IPS DF 4.7 (cell line): ENCODE measurements at regions not wholly inside any gene's neighbourhood (a gene's known extent, or its start where the extent isn't known, plus 50 kb on each side); places are given as distances from the start of the nearest gene placed in this dataset.
"Not testable (repeated sequence)": the region's sequence is repeated elsewhere in the genome, so short reads cannot be mapped to it uniquely, and the experiment has no call there.

ENCODE experiments used
- DNase-seq: peaks from one replicate; pipeline ENCODE4 v3.0.0-alpha.2; 2013; ENCODE audit warnings: low spot score; ENCODE audit errors: extremely low read depth

DNA sequence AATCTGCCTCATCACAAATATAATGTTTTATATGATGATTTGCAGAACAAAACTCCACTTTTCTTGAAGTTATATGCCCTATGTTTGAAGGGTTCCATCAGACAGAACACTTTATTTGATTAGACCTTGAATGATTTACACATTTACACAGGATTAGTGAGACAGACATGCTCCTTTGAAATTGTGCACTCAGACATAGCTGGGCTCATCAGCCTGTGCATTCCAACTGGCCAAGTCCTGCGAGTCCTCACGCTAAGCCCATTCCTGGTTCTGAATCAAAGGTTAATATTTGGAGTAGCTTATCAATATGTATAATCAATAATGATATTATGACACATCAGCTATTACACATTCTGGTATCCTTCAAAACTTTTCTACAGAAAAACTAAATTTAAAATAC is 173.6 kb downstream of the MBL2 start:
- DNase-seq = no peak

DNA sequence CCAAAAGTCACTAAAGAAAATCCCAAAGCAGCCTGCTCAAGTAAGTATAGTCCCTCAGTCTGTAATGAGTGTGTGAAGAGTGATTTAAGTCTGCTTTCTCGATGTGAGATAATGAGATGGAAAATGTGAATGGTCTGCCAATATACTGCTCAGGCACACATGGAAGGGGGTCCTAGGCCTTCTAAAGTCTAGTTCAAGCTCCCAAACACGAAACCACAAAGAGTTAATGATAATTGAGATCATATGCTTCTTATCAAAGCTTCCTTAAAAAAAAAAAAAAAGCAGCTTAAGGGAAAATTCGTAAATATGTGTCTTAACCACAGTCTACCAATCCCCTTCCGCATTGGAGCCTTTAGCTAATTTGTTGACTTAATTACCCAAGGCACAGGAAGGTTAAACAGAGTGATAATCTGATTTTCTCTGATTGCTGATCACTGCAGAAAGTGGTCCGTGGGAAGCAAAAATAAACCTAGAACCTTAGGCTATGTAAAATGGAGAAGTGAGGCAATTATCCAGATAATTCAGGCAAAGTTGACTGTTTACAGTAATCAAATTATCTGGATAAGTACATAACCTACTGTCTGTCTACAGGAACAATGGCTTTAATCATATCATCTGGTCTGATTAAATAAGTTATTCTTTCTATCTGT is 172.9 kb downstream of the MBL2 start:
- DNase-seq = no peak

DNA sequence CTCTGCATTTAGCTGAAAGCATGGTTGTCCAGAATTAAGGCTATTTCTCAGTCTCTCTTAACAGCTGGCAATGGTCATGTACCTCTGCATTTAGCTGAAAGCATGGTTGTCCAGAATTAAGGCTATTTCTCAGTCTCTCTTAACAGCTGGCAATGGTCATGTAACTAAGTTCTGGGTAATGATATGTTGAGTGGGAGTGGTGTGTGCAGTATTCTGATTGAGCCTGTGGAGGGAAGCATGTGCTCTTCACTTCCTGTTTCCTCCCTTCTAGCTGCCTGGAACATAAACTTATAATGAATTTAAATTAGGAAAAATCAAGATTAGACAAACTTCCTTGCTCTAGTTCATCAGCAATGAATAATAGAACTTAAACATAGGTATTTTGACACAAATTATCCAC is 168.5 kb downstream of the MBL2 start:
- not testable (repeated sequence) for DNase-seq

DNA sequence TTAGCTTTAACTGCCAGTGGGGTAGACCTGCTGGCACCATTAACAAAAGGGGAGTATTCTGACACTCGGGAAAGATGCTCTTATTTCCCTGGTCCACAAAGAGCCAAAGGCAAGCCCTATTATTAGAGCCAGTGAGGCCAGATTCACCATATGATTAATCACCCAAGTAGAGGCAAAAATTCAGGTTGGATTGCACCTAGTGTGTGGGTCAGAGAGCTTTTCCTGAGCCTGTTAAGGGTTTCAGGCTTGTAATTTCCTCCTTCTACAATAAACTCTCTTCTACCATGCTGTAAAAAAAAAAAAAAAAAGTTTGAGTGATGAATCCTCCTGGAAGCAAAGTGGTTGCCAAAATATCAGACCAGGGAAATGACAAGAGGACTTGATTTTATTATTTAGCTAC is 163.5 kb downstream of the MBL2 start:
- no peak for DNase-seq

DNA sequence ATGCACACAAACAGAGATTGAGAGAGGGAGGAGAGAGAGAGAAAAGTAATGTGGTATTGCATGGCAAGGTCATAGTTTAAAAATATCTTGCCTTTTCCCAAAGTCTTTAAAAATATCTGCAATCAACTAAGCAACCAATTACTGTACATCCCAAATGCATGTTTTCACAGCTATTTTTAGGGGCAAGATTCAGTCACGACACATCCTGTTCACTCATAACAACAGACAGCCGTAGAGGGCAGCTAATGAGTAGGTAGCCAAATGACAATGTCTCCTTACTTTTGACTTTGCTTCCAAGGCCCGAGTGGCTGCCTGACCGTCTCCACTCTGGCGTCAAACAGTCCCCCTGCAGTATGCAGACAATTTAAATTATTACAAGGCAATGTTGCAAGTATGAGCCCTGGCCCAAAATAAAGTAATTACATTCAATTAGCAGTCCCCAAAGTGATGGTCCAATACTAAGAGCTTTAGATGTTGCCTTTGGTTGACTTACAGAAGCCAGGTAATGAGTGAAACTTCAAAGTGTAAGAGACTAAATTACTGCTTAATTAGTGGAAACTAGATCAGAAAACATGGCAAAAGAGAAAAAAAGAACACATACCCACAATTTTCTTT is 162.9 kb downstream of the MBL2 start:
- DNase-seq = no peak

DNA sequence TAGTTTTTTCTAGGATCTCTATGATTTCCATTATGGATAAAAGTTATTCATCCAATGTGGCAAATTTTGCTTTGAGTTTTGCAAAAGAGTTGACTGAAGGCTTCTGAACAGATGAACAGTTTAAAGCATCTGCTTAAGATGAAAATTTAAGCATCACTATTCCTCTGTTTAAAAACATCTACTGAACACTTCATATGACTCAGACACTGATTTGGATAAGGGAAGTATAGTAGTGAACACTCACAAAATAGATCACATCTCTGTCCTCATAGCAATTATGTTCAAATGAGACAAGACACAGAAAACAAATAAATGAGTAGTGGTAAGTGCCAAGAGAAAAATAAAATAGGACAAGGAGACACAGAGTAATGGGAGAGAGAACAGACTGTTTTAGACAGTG is 157.3 kb downstream of the MBL2 start:
- no peak for DNase-seq

DNA sequence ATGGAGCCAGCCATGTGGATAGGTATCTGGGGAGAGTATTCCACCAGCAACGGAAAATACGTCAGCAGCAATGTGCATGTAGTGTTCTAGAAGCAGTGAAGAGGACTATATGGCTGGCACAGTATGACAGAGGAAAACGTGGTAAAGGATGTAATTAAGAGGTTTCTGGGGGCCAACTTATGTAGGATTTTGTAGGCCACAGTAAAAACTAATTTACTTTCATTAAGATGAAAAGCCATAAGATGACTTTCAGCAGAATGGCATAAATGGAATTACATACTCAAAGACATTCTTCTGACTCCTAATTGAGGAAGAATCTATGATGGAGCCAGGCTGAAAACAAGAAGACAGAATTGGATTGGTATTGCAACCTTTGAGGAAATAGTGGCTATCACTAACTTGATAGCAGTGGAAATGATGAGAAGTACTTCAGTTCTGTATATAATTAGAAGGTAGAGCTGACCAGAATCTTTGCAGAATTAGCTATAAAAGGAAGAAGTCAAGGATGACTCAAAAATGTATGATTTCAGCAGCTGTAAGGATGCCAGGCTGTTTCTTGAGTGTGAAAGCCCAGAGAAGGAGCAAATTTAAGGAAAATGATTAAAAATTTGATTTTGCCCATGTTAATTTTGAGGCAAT is 156.7 kb downstream of the MBL2 start:
- DNase-seq = no peak

DNA sequence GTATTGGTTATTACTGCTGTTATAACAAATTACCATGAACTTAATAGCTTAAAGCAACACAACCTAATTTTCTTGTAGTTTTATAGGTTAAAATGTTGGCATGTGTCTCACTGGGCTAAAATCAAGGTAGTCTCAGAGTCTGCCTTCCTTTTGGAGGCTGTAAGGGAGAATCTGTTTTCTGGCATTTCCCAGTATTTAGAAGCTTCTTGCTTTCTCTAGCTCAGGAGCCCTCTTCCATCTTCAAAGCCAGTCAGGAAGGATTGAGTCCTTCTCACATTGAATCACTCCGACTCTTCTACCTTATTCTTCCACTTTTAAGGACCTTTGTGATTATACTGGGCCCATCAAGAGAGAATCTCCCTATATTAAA is 156.2 kb downstream of the MBL2 start:
- DNase-seq = no peak

DNA sequence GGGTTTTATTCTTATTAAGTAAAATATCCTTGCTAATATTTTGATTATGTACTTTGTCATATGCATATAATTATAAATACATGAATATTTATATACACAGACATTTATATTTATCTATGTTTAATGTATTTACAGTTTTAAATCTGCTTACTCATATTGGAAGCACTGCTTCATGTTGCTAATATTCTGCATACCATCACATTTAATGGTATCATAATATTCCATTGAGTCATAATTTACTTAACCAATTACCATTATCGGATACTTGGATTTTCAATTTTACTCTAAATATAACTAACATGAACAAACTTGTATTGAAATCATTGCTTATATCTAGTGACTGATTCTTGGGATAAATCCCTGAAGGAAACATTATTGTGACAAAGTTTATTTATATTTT is 155.2 kb downstream of the MBL2 start:
- no peak for DNase-seq

DNA sequence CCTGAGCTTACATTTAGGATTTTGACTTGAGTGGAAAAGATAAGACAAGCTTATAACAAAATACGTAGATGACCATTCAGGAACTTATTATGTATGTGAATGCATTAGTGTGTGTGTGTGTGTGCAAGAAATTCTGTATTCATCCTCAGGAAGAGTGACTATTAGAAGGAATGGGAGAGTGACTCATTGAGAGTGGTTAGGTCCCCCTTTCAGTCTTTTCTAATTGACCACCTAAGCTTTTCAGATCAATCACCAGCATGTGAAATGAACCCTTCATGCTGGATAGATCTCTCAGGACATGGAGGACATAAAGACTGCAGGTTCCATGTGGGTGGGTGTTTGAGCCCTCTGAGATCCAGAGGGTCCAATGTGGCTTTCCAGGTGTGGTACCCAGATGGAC is 153.5 kb downstream of the MBL2 start:
- no peak for DNase-seq

DNA sequence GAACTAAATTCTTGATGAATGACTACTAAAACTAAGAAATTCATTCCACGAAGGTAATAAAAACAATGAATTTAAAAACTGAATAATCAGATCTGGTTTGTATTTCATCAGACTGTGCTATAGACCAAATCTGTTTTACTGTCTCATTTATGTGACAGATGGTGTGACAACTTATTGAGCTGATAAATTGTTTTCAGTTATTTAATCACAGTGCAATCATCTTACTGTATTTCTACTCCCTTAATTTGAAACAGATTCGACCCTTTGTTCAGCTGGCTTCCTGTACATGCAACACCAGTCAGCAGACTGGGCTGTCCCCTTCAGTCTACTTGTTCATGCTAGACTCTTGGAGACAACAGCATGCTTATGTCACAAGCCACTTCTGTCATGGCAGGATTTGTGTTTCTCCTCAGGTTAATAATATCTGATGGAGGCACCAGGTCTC is 150.9 kb downstream of the MBL2 start:
- DNase-seq = no peak

DNA sequence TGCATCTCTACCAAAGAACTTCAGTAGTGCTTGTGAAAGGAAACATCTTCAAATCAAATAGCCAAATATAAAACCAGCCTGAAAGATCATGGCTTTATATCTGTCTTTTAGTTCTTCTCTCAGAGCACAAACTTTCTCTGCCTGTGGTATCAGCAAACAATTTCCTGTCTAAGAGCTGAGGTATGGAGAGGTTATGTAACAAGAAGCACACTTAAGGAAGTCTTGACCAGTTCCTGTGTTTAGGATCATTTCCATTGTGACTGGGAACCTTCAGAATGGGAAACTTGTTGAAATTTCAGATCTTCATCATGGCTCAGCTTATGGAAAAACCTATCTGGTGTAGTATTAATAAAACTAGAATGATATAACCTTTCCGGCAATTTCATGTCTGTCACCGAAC is 148.8 kb downstream of the MBL2 start:
- DNase-seq = no peak

DNA sequence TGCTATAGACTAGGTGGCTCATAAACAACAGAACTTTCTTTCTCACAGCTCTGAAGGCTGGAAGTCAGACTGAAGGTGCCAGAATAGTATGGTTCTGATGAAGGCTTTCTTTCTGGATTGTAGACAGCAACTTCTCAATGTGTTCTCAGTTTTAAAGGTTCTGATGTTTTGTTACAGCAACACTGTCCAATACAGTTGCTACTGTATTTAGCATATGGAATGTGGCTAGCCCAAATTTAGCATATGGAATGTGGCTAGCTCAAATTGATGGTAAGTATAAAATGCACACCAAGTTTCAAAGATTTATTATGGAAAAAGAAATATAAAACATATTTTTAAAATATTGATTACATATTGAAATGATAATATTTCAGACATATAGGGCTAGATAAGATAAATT is 145.3 kb downstream of the MBL2 start:
- no peak for DNase-seq

DNA sequence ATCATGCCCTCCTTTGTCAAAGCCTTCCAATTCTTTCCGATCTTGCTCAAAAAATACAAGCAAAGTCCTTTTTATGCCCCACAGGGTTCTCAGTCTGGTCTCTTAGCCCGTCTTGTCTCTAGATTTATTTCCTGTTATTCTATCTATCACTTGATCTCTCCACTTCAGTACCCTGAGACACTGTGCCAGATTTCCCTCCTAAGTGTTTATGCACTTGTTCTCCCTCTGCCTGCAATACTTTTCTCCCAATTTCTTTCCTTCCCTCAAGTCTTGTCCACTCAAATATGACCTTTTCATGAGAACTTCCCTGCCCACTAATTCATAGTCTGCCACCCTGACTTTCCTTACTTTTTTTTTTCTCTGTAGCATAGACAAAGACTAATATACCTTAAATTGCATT is 141.4 kb downstream of the MBL2 start:
- no peak for DNase-seq

DNA sequence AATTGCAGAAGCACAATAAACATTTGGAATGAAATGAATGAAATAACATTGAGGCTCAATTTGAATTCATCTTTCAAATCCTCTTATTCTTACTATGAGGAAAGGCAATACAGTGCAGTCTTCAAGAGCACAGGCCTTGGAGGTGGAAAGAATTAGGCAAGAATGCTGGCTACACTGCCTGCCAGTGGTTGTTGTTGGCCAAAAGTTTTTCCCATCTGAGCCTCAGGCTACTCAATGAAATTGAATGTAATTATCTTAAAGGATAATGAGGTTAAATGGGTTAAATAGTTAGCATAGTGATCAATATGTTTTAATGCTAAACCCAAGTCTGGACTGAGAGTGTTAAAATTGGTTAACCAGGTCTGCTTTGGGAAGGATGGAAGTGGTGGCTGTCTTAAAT is 140.9 kb downstream of the MBL2 start:
- no peak for DNase-seq

DNA sequence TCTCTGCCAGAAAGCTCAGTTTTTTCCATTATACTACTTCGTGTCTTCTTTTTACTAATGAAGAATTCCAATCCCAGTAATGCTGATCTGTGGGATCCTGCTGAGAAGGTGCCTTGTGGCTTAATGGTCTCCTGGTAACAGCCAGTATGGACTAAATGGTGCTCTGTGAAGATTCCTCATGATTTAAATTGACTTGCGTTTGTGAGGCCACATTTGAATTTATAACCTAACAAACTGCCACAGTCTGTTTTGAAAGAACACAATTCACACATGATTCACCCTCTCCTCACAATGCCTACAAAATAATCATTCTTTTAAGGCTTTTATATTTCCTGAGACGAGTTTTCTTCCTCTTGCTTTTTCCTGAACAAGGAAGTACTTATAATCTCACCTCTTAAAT is 140.0 kb downstream of the MBL2 start:
- DNase-seq = no peak

DNA sequence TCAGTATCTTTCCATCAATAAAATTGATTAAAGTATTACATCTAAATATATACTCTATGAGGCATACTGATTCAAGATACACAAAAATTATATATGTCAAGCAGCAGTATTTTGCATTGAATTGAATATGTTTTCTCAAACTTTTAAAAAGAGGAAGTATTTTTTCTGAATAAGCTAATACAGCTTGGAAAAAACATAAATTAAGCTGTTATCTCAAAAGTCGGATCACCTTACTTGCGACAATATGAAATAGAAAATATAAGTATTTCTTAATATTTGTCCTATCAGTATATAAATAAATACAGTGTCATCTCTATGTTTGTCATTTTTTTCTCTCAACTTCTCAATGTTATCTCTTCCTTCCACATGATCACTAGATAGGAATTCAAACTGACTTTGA is 139.3 kb downstream of the MBL2 start:
- no peak for DNase-seq

DNA sequence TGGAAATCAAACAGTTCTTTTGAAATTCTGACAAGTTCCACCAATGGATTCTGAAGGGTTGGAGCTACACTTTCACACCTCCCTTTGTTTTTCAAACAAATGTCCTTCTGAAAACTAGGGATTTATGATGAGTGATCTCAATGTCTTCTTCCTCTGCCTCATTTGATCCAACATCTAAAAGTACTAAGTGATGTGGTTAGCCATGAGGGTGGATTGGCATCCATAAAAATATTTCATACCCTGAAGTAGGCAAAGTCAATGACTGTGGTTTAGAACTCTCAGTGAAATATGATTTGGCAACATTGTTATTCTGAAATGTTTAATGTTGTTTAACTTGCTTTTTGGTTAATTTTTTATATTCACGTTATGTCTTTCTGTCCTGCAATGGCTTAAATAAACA is 136.9 kb downstream of the MBL2 start:
- DNase-seq = no peak

DNA sequence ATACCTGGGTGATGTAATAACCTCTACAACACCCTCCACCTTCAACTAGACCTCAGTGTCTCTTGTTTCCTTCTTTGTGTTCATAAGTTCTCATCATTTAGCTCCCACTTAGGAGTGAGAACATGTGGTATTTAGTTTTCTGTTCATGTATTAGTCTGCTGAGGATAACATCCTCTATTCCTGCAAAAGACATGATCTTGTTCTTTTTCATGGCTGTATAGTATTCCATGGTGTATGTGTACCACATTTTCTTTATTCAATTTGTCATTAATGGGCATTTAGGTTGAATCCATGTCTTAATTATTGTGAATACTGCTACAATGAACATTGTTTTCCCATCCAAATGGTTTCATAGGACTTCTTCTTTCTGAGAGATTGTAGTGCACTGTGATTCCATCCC is 135.7 kb downstream of the MBL2 start:
- DNase-seq = no peak

DNA sequence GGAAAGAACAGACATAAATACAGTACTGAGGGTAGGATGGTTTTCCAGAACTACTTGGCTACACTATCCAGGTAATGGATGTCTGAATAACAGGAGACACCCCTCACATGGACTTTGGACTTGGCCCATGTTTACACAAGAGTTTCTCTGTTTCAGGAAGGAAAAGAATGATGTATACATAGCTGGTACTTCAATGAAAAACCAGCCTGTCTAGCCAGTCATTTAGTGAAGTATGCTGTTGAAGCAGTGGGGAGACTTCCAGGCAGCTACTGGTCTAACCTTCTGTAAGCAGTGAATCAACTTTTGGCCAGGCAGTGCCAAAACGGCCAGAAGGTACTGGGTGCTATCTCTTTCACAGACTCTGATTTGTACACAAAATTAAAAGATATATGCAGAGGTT is 135.0 kb downstream of the MBL2 start:
- DNase-seq = no peak

DNA sequence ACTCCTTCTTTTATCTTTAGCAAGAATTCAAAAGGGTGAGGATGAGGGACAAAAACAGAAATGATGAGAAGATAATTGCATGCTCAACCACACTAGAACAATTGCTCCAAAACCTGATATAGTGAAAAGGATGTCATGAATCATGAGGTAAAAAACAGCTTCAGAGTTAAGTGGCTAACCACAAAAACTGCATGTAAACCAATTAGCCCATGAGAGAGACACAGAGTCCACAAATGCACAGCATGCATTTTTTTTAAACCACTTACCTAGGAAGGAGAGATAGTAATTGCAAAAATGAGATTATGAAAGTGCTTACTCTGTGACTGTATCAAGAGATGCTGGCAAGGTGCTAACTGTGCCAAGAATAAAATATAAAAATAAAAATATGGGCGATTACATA is 132.9 kb downstream of the MBL2 start:
- DNase-seq = no peak

DNA sequence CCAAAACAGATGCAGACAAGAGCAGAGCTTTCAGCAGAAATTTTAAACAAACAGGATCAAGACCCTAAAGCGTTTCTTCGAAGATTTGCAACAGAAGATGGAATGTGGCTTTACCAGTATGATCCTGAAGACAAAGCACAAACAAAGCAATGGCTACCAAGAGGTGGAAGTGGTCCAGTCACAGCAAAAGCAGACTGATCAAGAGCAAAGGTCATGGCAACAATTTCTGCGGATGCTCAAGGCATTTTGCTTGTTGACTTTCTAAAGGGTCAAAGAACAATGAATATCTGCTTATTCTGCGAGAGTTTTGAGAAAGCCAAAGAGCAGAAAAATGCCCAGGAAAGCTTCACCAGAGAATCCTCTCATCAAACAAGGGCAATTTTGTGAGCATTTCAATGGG is 130.4 kb downstream of the MBL2 start:
- no peak for DNase-seq
